Neural crest cell (in vitro differentiated cells): ENCODE measurements at regions not wholly inside any gene's neighbourhood (a gene's known extent, or its start where the extent isn't known, plus 50 kb on each side); places are given as distances from the start of the nearest gene placed in this dataset.
"Not testable (repeated sequence)": the region's sequence is repeated elsewhere in the genome, so short reads cannot be mapped to it uniquely, and the experiment has no call there.

Source experiments
- DNase-seq: peaks from one replicate; pipeline ENCODE4 v3.0.0; 2021; ENCODE audit warnings: low read depth, mixed read lengths, low spot score
- H3K27ac Mint-ChIP-seq: one replicate; pipeline ENCODE4 v1.8.0; 2021; ENCODE audit warnings: mild to moderate bottlenecking, mixed read lengths; ENCODE audit not compliant: unreplicated experiment
- H3K27me3 Mint-ChIP-seq: 2 replicates; pipeline ENCODE4 v1.8.0; 2021; ENCODE audit warnings: low read depth, mild to moderate bottlenecking, mixed read lengths
- H3K36me3 Mint-ChIP-seq: 2 replicates; pipeline ENCODE4 v1.8.0; 2021; ENCODE audit warnings: low read depth, mild to moderate bottlenecking, mixed read lengths
- H3K4me1 Mint-ChIP-seq: 2 replicates; pipeline ENCODE4 v1.8.0; 2021; ENCODE audit warnings: mixed read lengths
- H3K4me3 Mint-ChIP-seq: one replicate; pipeline ENCODE4 v1.8.0; 2021; ENCODE audit warnings: mild to moderate bottlenecking, mixed read lengths
- H3K9me3 Mint-ChIP-seq: 2 replicates; pipeline ENCODE4 v1.8.0; 2021; ENCODE audit warnings: mixed read lengths
- TF ChIP-seq, protein P1 (sequence below): fragments of 200-600 bp; sonication (generic); conservative IDR thresholded peaks from 2 replicates; pipeline ENCODE4 v1.5.0; 2021; ENCODE audit warnings: antibody characterized with exemption, mild to moderate bottlenecking

DNA sequence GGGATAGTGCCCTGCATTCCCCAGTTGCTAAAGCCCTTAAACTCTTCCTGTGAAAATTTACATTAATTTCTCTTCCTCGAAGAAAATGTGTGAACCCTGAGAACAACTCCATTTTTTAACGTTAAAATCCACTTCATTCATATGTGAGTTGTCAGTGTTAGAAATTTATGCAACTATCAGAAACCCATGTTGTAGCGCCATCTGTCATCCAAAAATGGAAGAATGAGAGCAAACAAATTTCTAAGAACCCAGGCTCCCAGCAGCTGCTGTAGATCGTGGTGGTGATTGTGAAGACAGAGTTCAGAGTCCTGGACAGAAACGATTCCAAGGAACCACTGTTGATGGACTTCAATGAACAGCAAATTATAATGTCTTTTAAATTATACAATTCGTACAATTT, 179.7 kb upstream of the NDN start:
- Mint-ChIP-seq H3K4me1 (peaks cover 18% of the 10 kb centered on the region), H3K27me3 (no peaks in the 10 kb centered on the region), H3K27ac (no peak overlapping the region), H3K4me3 (peak overlapping the region; percentile 2), H3K9me3 (no peaks in the 10 kb centered on the region), H3K36me3 (no peaks in the 10 kb centered on the region)
- no peak for DNase-seq
- TF ChIP-seq, protein P1, sequence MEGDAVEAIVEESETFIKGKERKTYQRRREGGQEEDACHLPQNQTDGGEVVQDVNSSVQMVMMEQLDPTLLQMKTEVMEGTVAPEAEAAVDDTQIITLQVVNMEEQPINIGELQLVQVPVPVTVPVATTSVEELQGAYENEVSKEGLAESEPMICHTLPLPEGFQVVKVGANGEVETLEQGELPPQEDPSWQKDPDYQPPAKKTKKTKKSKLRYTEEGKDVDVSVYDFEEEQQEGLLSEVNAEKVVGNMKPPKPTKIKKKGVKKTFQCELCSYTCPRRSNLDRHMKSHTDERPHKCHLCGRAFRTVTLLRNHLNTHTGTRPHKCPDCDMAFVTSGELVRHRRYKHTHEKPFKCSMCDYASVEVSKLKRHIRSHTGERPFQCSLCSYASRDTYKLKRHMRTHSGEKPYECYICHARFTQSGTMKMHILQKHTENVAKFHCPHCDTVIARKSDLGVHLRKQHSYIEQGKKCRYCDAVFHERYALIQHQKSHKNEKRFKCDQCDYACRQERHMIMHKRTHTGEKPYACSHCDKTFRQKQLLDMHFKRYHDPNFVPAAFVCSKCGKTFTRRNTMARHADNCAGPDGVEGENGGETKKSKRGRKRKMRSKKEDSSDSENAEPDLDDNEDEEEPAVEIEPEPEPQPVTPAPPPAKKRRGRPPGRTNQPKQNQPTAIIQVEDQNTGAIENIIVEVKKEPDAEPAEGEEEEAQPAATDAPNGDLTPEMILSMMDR = peak; percentile 58

DNA sequence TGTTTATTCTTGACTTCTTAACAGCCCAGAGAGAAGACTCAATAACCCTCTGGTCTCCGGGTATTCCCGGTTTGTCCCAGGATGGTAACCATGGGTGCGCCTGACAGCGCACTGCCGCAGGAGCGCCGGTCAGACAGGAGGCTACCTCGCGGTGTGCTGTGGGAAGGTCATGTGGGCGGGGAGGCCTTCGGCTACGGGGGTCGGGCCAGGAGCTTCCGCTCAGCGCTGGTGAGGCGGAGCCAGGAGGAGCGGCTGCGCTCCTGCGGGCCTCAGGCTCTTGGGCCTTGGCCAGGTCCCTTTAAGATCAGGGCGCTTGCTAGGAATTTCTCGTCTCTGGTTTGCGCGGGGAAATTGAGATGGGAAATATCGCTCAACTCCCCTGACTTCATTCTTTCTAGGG, 182.3 kb upstream of the NDN start:
- Mint-ChIP-seq H3K9me3 (no peaks in the 10 kb centered on the region), H3K4me1 (peaks cover 18% of the 10 kb centered on the region), H3K27me3 (no peaks in the 10 kb centered on the region), H3K4me3 (peak overlapping the region; percentile 73), H3K36me3 (no peaks in the 10 kb centered on the region), H3K27ac (peak overlapping the region; percentile 81)
- DNase-seq = peak; percentile 57
- TF ChIP-seq, protein P1 = no peak

DNA sequence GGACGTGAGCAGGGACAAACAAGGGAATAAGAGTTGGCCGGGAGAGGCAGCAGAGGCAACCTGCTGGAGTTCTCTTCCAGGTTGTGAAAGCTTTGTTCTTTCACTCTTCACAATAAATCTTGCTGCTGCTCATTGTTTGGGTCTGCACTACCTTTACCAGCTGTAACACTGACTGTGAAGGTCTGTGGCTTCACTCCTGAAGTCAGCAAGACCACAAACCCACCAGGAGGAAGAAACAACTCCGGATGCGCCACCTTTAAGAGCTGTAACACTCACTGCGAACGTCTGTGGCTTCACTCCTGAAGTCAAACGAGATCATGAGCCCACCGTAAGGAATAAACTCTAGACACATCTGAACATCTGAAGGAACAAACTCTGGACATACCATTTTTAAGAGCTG, 186.5 kb upstream of the NDN start:
- not testable (repeated sequence) for H3K27ac Mint-ChIP-seq, H3K4me3 Mint-ChIP-seq, H3K27me3 Mint-ChIP-seq, H3K9me3 Mint-ChIP-seq, DNase-seq, H3K36me3 Mint-ChIP-seq
- H3K4me1 Mint-ChIP-seq = peaks cover 25% of the 10 kb centered on the region

DNA sequence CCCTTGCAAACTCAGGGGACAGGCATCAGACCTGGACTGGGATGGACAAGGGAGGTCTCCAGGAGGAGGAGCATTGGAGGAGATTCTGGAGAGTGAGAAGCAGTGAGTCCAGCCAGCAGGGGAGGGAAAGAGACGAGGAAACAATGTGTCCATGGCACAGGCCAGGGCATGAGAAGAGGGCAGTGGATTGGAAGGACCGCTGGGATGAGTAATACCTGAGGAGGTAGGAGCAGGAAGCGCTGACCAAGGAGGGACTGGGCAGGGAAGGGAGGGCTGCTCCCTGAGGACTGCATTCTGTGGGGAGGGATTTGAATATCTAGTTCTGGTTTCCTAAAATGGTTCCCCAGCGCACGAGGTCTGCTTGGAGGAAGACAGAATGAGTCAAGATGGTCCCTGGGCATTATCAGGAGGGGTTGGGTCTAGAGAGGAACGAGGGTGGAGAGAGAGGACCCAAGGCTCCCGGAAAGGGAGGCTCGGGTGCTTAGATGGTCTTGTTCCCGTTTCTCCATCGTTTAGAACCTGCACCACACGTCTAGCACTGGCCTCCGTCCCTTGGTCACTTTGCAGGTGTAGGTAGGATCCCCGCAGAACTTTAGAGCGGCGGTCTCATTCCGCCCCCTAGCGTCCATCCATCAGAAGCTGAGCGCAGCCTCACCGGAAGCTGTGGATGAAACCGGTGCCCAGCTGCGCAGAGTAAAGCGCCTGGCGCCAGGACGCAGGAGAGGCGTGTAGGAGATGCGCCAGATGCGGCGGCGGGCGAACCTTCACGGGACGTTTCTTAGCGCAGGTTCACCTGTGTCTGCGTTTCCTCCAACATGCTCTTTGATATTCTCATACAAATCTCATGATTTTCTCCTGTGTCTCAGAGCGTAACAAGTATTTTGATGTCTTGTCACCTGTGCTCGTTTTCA, 190.7 kb upstream of the NDN start:
- Mint-ChIP-seq H3K4me1 (peaks cover 12% of the 10 kb centered on the region), H3K9me3 (peaks cover 5% of the 10 kb centered on the region), H3K4me3 (peak overlapping the region; percentile 47), H3K27me3 (no peaks in the 10 kb centered on the region), H3K36me3 (peaks cover 3% of the 10 kb centered on the region), H3K27ac (no peak overlapping the region)
- DNase-seq = peak; percentile 60
- TF ChIP-seq, protein P1 = peak; percentile 77

DNA sequence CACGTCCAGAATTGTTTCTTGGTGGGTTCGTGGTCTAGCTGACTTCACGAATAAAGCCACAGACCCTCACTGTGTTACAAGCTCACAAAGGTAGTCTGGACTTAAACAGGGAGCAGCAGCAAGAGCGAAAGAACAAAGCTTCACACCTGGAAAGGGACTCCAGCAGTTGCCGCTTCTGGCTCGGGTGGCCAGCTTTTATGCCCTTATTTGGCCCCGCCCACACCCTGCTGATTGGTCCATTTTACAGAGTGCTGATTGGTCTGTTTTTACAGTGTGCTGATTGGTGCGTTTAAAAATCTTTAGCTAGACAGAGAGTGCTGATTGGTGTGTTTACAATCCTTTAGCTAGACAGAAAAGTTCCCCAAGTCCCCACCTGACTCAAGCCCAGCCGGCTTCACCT, 194.2 kb upstream of the NDN start:
- TF ChIP-seq, protein P1 = no peak
- H3K9me3 Mint-ChIP-seq = peaks cover 10% of the 10 kb centered on the region
- H3K27ac Mint-ChIP-seq = no peak overlapping the region
- peaks cover 5% of the 10 kb centered on the region for H3K36me3 Mint-ChIP-seq
- DNase-seq = no peak
- H3K4me3 Mint-ChIP-seq = no peak overlapping the region
- peaks cover 12% of the 10 kb centered on the region for H3K4me1 Mint-ChIP-seq
- H3K27me3 Mint-ChIP-seq = no peaks in the 10 kb centered on the region

DNA sequence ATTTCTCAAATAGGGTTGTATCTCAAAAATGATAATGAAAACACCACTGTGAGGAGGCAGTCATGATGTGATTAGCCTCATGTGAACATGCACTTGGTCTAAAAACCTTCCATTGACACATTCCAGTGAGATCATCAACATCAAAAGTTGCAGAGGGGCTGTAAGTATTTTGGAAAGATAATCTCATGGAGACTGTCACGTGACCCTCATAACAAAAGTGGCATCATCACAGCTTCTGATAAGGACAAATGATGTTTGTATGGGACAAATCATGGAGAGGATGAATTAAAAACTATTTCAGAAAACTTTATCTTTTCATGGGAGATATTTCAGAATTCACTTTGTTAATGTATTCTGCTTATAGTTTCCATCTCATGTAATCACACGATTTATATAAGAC, 203.1 kb upstream of the NDN start:
- H3K4me3 Mint-ChIP-seq = no peak overlapping the region
- H3K9me3 Mint-ChIP-seq = peaks cover 7% of the 10 kb centered on the region
- H3K36me3 Mint-ChIP-seq = peaks cover 4% of the 10 kb centered on the region
- no peak overlapping the region for H3K27ac Mint-ChIP-seq
- TF ChIP-seq, protein P1 = no peak
- H3K4me1 Mint-ChIP-seq = no peaks in the 10 kb centered on the region
- H3K27me3 Mint-ChIP-seq = no peaks in the 10 kb centered on the region
- no peak for DNase-seq
